HCT116 (cell line): ENCODE measurements at regions not wholly inside any gene's neighbourhood (a gene's known extent, or its start where the extent isn't known, plus 50 kb on each side); places are given as distances from the start of the nearest gene placed in this dataset.

ENCODE experiments used
- ATAC-seq: fragments of 200-7000 bp; cut with Tn5 transposase; 2 replicates; pipeline ENCODE4 v1.9.1; 2020; ENCODE audit warnings: mild to moderate bottlenecking, moderate library complexity
- BruUV-seq: library from RNA; stranded (reverse); fragments of 400-500 nt; replicated peaks from 2 replicates; lab custom pipeline; 2021; lab: Mats Ljungman, UMichigan
- CTCF ChIA-PET: fragments of 300-600 bp; sonication (Branson Sonifier 250); formaldehyde crosslinking; loops from one replicate; lab custom pipeline; 2021; ENCODE audit warnings: antibody characterized with exemption; lab: Charles Lee
- POLR2A ChIA-PET: fragments of 300-600, 350-600 bp; sonication (Branson Sonifier 250); formaldehyde crosslinking; loops from one replicate; lab custom pipeline; 2021; ENCODE audit warnings: antibody characterized with exemption; lab: Charles Lee
- RAD21 ChIA-PET, 2 experiments: fragments of 300-600 bp; sonication (Branson Sonifier 250); formaldehyde crosslinking; loops; one replicate each; lab custom pipeline; 2023; ENCODE audit warnings: low total read pairs in 2 of 2; ENCODE audit not compliant: uncharacterized antibody in 2 of 2, unreplicated experiment in 2 of 2, low non-redundant PET in 1 of 2; lab: Charles Lee
- DNase-seq: peaks from one replicate; pipeline ENCODE4 v3.0.0-alpha.2; 2010; ENCODE audit warnings: low read depth, low spot score
- H2AFZ ChIP-seq: fragments of 200-600 bp; shearing (Covaris generic), sonication (generic); 2 replicates; pipeline ENCODE4 v1.6.1; 2017; ENCODE audit warnings: low read depth, mixed run types, mixed read lengths, antibody characterized with exemption, low read length; ENCODE audit not compliant: poor library complexity, severe bottlenecking
- H3K27ac ChIP-seq: 2 replicates; pipeline ENCODE4 v1.5.1; 2012; ENCODE audit warnings: low read depth, low read length
- H3K27me3 ChIP-seq: fragments of 200-600 bp; sonication (generic); 2 replicates; pipeline ENCODE4 v1.6.1; 2016; ENCODE audit warnings: mixed run types, low read length, mixed read lengths; ENCODE audit not compliant: insufficient read depth
- H3K36me3 ChIP-seq, 2 experiments: fragments of 200-500 bp in 1 of 2; fragments of 200-600 bp in 1 of 2; sonication (Bioruptor generic) in 1 of 2; sonication (generic) in 1 of 2; 2 replicates each; pipeline versions ENCODE4 v1.5.1 to v1.6.1; 2014 to 2016; ENCODE audit warnings: low read length in 2 of 2, inconsistent platforms in 1 of 2, mixed read lengths in 1 of 2, mixed run types in 1 of 2; ENCODE audit not compliant: insufficient read depth in 2 of 2, control insufficient read depth in 1 of 2
- H3K4me1 ChIP-seq, 2 experiments: fragments of 200-600 bp in 1 of 2; sonication (generic) in 1 of 2; 2 replicates each; pipeline versions ENCODE4 v1.5.1 to v1.6.1; 2012 to 2017; ENCODE audit warnings: low read length in 2 of 2, inconsistent platforms in 1 of 2, mild to moderate bottlenecking in 1 of 2, mixed read lengths in 1 of 2, mixed run types in 1 of 2, moderate library complexity in 1 of 2; ENCODE audit not compliant: insufficient read depth in 2 of 2, control insufficient read depth in 1 of 2
- H3K4me2 ChIP-seq: fragments of 200-600 bp; sonication (generic); 2 replicates; pipeline ENCODE4 v1.6.1; 2017; ENCODE audit warnings: mixed run types, low read length, mixed read lengths
- H3K4me3 ChIP-seq, 2 experiments: fragments of 200-600 bp in 1 of 2; sonication (generic) in 1 of 2; replicated peaks in 1 of 2; 2 replicates each; pipeline ENCODE4 v1.5.1; 2011 to 2016; ENCODE audit warnings: low read length in 2 of 2, control low read depth in 1 of 2, low read depth in 1 of 2, mild to moderate bottlenecking in 1 of 2, mixed read lengths in 1 of 2, mixed run types in 1 of 2
- H3K79me2 ChIP-seq: fragments of 200-600 bp; sonication (generic); 2 replicates; pipeline ENCODE4 v1.6.1; 2017; ENCODE audit warnings: mild to moderate bottlenecking, mixed run types, low read length, moderate library complexity, mixed read lengths; ENCODE audit not compliant: insufficient read depth
- H3K9ac ChIP-seq: fragments of 200-600 bp; sonication (generic); 2 replicates; pipeline ENCODE4 v1.6.1; 2016; ENCODE audit warnings: low read length, mixed read lengths
- H3K9me2 ChIP-seq: fragments of 200-600 bp; sonication (generic), shearing (Covaris generic); 2 replicates; pipeline ENCODE4 v1.6.1; 2017; ENCODE audit warnings: mixed run types, mild to moderate bottlenecking, moderate library complexity; ENCODE audit not compliant: insufficient read depth
- H3K9me3 ChIP-seq, 2 experiments: fragments of 200-500 bp in 1 of 2; fragments of 200-600 bp in 1 of 2; sonication (Bioruptor generic) in 1 of 2; sonication (generic) in 1 of 2; 2 replicates each; pipeline ENCODE4 v1.6.1; 2014 to 2017; ENCODE audit warnings: low read length in 2 of 2, mixed read lengths in 2 of 2, inconsistent platforms in 1 of 2, low read depth in 1 of 2, mild to moderate bottlenecking in 1 of 2, mixed run types in 1 of 2, moderate library complexity in 1 of 2; ENCODE audit not compliant: control insufficient read depth in 1 of 2, insufficient read depth in 1 of 2
- H4K20me1 ChIP-seq: fragments of 200-600 bp; sonication (generic), shearing (Covaris generic); 2 replicates; pipeline ENCODE4 v1.6.1; 2017; ENCODE audit warnings: mixed run types, mild to moderate bottlenecking, moderate library complexity; ENCODE audit not compliant: insufficient read depth
- CBX3 ChIP-seq: IDR thresholded peaks from 2 replicates; pipeline ENCODE4 v1.6.1; 2012; ENCODE audit warnings: low read depth
- ELF1 ChIP-seq: IDR thresholded peaks from 2 replicates; pipeline ENCODE4 v1.6.1; 2012; ENCODE audit warnings: low read depth, borderline replicate concordance
- EZH2 ChIP-seq: fragments of 200-600 bp; sonication (generic); IDR thresholded peaks from 2 replicates; pipeline ENCODE4 v1.6.1; 2017; ENCODE audit warnings: antibody characterized with exemption, mixed run types
- EZH2phosphoT487 ChIP-seq: fragments of 200-600 bp; IDR thresholded peaks from 2 replicates; pipeline ENCODE4 v1.6.1; 2018; ENCODE audit warnings: antibody characterized with exemption, borderline replicate concordance
- JUND ChIP-seq: IDR thresholded peaks from 2 replicates; pipeline ENCODE4 v1.6.1; 2012
- POLR2A ChIP-seq: IDR thresholded peaks from 2 replicates; pipeline ENCODE4 v1.7.0; 2011; ENCODE audit warnings: borderline replicate concordance; ENCODE audit not compliant: insufficient read depth, insufficient read length; ENCODE audit errors: extremely low read depth
- POLR2AphosphoS5 ChIP-seq: IDR thresholded peaks from 2 replicates; pipeline ENCODE4 v1.6.1; 2011; ENCODE audit warnings: mild to moderate bottlenecking, low read depth, low read length, moderate library complexity
- SP1 ChIP-seq: IDR thresholded peaks from 2 replicates; pipeline ENCODE4 v1.6.1; 2012; ENCODE audit warnings: low read depth
- YY1 ChIP-seq: IDR thresholded peaks from 2 replicates; pipeline ENCODE4 v1.6.1; 2011; ENCODE audit warnings: low read length, low read depth, moderate library complexity, mild to moderate bottlenecking; ENCODE audit not compliant: insufficient replicate concordance; ENCODE audit errors: extremely low read depth
- intact Hi-C: fragments of 100-400 bp; cut with micrococcal nuclease; formaldehyde crosslinking; loops from 2 replicates; pipeline ENCODE4 v1.10.0; 2022
- TF ChIP-seq, protein P1 (sequence below), 3 experiments: fragments of 200-600 bp in 1 of 3; sonication (generic) in 1 of 3; IDR thresholded peaks in 2 of 3; conservative IDR thresholded peaks in 1 of 3; 2 replicates each; pipeline ENCODE4 v1.5.1; 2012 to 2017; ENCODE audit warnings: low read depth in 2 of 3, low read length in 2 of 3, antibody characterized with exemption in 1 of 3, borderline replicate concordance in 1 of 3, control low read depth in 1 of 3, mild to moderate bottlenecking in 1 of 3, mixed read lengths in 1 of 3, mixed run types in 1 of 3, moderate library complexity in 1 of 3; ENCODE audit not compliant: insufficient read depth in 1 of 3

DNA sequence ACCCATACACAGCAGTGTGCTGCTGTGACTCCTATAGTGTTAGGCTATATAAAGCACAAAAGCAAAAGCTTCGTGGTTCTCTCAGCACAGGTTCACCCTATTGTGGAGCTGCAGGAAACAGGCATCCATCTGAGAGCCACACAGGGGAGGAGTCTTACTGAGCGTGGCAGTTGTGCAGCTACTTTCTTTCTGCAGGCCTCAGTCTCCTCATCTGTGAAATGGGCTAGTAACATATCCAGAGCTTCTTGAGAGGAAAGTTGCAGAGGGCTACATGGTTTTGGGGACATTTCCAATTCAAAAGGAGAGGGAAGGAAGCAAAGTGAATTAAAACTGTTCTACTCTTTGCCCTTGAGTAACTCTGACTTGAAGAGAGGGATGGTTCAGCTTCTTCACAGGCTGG is 142.0 kb downstream of the FOXD2 start:
- H3K4me3 ChIP-seq, result no peak overlapping the region
- H2AFZ ChIP-seq, result no peak overlapping the region
- H3K36me3 ChIP-seq, result no peaks in the 10 kb centered on the region
- BruUV-seq, result no TSS peak
- no peaks in the 10 kb centered on the region for H3K79me2 ChIP-seq
- no peak overlapping the region for H3K27ac ChIP-seq
- RAD21 ChIA-PET, result no interaction called here
- no peaks in the 10 kb centered on the region for H4K20me1 ChIP-seq
- TF ChIP-seq, protein P1, sequence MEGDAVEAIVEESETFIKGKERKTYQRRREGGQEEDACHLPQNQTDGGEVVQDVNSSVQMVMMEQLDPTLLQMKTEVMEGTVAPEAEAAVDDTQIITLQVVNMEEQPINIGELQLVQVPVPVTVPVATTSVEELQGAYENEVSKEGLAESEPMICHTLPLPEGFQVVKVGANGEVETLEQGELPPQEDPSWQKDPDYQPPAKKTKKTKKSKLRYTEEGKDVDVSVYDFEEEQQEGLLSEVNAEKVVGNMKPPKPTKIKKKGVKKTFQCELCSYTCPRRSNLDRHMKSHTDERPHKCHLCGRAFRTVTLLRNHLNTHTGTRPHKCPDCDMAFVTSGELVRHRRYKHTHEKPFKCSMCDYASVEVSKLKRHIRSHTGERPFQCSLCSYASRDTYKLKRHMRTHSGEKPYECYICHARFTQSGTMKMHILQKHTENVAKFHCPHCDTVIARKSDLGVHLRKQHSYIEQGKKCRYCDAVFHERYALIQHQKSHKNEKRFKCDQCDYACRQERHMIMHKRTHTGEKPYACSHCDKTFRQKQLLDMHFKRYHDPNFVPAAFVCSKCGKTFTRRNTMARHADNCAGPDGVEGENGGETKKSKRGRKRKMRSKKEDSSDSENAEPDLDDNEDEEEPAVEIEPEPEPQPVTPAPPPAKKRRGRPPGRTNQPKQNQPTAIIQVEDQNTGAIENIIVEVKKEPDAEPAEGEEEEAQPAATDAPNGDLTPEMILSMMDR (IDR thresholded peaks at IDR 0.05 in 2 of 3, conservative IDR thresholded peaks at IDR 0.05 in 1 of 3; ENCODE audit: borderline replicate concordance in 1 of 3, insufficient read depth in 1 of 3, low read depth in 2 of 3, low read length in 2 of 3), result no peak
- TF ChIP-seq EZH2phosphoT487 (no peak), SP1 (no peak), CBX3 (no peak), POLR2A (no peak), ELF1 (no peak), EZH2 (no peak), YY1 (no peak), JUND (no peak), POLR2AphosphoS5 (no peak)
- H3K27me3 ChIP-seq, result no peaks in the 10 kb centered on the region; the same call in 1 of the 2 replicates
- H3K4me2 ChIP-seq, result no peak overlapping the region
- ATAC-seq, result no peak
- peaks cover 0 to 22% of the 10 kb centered on the region in 2 experiments; a peak in 2 of 4 replicates for H3K4me1 ChIP-seq
- intact Hi-C loops, result no loop called here
- POLR2A ChIA-PET, result no interaction called here
- no peak for DNase-seq
- H3K9ac ChIP-seq, result no peak overlapping the region
- no peaks in the 10 kb centered on the region for H3K9me2 ChIP-seq
- CTCF ChIA-PET, result interaction anchor here (0.6 to 3.5 kb wide), 2 partner anchors 10 to 142 kb away, joined by 3 to 19 read pairs; partner anchors contain the start of gene FOXD2
- no peaks in the 10 kb centered on the region for H3K9me3 ChIP-seq
